ENCODE measurements at regions not wholly inside any gene's neighbourhood (a gene's known extent, or its start where the extent isn't known, plus 50 kb on each side); places are given as distances from the start of the nearest gene placed in this dataset.

- no peak for DNase-seq (ENCODE audit: low read depth)
Measured at GRCh38 chr2:241982706-241983570, 113.4 kb downstream of the RTP5 start.

GRCh38 chr2:241983571-241984270 lies 114.2 kb downstream of the RTP5 start:
- no peak for DNase-seq (ENCODE audit: low read depth)

GRCh38 chr2:241984271-241984655 lies 114.7 kb downstream of the RTP5 start:
- no peak for DNase-seq (ENCODE audit: low read depth)

GRCh38 chr2:241984658-241985057 lies 115.1 kb downstream of the RTP5 start:
- no peak for DNase-seq (ENCODE audit: low read depth)

GRCh38 chr2:241985161-241985985 lies 115.8 kb downstream of the RTP5 start:
- peak; percentile 18 for DNase-seq (ENCODE audit: low read depth)

- DNase-seq (ENCODE audit: low read depth): no peak
Measured at GRCh38 chr2:241985986-241986329, 116.4 kb downstream of the RTP5 start.

DNA sequence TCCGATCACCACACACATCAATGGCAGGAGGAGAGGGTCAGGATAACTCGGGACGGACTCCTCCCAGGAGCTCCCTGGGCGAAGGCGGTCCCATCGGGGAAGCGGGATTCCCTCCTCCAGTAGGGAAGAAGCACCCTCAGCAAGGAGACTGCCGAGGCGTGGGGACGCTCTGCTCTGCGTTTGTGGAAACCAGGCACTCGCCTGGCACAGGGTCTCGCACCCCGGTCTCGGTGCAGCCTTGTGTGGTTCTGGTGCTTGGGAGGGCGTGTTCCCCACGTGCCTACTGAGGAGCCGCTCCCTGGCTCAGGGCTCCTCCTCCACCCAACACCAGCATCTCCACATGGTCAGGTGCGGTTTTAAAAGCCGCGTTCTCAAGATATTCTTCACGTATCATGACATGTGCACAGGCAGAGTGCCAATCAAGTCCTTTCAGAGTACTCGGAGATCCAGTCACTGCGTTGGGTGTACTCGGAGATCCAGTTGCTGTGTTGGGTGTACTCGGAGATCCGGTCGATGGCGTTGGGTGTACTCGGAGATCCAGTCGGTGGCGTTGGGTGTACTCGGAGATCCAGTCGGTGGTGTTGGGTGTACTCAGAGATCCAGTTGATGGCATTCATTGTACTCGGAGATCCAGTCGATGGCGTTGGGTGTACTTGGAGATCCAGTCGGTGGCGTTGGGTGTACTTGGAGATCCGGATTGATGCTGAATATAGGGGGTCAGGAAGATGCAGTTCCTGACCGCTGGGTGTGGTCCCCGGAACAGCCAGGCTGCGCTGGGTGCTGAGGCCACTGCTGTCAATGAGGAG lies 117.5 kb downstream of the RTP5 start:
- DNase-seq (ENCODE audit: low read depth): no peak

- DNase-seq (ENCODE audit: low read depth): no peak
Measured at GRCh38 chr2:241987726-241988125, 118.2 kb downstream of the RTP5 start.

- DNase-seq (ENCODE audit: low read depth): no peak
Measured at GRCh38 chr2:241988146-241988545, 118.6 kb downstream of the RTP5 start.

DNA sequence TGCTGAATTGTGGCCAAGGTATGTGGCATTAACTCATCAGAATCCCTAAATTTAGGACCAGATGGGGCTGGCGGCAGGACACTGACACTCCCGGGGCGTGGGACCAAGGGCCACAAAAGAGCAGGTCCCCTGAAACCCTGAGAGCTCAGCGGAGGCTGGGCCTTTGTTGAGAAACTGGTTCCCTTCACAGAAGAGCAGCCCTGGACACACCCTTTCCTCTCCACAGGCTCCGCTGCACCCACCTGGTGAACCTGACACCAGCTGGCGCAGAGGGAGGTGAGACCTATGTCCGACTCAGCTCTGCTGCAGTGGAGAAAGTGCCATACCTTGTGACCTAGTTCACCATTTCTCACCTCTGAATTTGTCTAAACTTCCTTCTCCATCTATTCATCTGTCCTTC lies 119.5 kb downstream of the RTP5 start:
- no peak for DNase-seq (ENCODE audit: low read depth)

DNA sequence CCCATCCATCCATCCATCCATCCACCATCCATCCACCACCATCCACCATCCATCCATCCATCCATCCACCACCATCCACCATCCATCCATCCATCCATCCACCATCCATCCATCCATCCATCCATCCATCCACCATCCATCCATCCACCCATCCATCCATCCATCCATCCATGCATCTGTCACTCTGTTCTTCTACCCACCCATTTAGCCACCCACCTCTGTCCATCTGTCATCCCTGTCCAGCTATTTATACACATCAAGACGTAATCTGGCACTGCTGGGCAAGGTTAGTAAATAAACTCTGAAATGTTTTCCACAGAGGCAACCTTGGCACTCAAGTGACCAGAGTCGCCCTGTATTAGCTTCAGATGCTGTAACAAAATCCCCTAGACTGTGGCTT lies 120.9 kb downstream of the RTP5 start:
- no peak for DNase-seq (ENCODE audit: low read depth)

GRCh38 chr2:241991299-241991698 lies 121.8 kb downstream of the RTP5 start:
- no peak for DNase-seq (ENCODE audit: low read depth)

DNA sequence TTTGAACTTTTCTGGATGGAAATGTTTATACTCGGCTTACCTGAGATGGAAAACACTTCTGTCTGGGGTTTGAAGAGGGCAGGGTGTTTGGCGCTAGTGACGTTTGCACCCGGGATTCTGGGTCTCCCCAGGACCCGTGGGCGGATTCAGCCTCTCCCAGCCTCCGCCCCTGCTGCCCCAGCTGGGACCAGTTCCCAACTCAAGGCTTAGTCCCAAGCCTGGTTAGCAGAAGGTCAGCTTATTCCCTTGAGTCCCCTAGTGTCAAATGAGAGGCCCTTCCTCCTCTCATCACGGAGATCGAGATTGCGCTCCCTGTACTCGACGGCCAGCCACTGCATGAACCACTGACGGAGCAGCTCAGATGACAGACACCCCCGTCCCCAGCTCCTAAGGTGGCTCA lies 123.2 kb downstream of the RTP5 start:
- DNase-seq (ENCODE audit: low read depth): no peak

- no peak for DNase-seq (ENCODE audit: low read depth)
Measured at GRCh38 chr2:241993386-241994005, 124.0 kb downstream of the RTP5 start.

GRCh38 chr2:241994086-241994485 lies 124.6 kb downstream of the RTP5 start:
- DNase-seq (ENCODE audit: low read depth): no peak

DNA sequence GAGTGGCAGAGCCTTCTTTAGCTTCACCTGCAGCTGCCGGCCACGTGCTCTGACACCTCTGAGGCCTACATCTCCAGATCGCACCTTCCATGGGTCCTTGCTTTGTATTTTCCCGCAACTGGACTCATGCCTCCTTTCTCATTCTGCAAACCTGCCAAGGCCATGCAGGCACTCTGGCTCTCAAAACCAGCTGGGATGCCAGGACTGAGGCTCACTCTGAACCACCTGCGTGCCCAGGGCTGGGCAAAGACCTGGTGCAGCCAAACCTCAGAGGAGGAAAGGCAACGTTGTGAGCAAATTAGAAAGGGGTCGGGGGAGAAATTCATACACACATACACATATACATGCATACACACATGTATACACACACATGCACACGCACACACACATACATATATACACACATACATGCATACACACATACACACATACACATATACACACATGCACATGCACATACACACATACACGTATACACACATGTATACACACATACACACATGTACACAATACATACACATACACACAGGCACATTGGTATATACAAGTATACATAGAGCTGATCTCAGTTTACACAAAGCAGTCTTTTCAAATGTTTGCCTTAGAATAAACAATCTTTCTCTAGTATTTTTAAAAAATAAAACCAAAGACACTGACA lies 125.2 kb downstream of the RTP5 start:
- DNase-seq (ENCODE audit: low read depth): no peak

DNA sequence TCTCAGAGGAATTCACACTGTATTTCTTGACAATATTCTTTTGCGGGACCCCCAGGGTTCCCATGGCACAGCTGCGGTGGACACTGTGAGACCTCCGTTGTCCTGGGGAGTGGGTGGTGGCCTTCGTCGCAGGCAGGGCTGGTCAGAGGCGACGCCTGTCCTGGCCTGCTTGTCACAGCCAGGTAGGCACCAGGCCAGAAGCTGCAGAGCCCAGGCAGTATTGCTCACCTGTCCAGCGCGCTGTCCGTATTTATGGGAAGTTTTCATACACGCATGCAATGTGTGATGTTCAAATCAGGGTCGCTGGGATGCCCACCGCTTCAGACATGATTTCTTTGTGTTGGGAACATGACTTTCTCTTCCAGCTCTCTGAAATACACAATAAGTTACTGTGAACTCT lies 126.6 kb downstream of the RTP5 start:
- no peak for DNase-seq (ENCODE audit: low read depth)

DNA sequence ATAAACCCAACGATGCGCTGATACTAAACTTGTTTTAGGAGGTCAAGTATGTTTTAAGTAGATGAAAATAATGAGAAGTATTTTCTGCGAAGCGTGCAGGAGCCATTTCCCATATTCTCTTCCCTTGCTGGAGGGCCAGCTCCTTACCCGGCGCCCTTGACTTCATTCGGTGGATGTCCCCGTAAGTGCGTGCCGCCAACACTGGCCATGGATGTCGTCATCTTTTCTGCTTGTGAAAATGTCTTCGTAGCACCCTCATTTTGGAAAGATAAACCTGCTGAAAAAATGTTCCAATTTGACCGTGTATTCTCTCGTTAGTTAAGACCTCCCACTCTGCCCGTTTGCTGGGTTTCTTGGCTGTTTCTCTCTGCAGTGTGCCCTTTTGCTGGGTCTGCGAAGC lies 127.5 kb downstream of the RTP5 start:
- DNase-seq (ENCODE audit: low read depth): no peak

GRCh38 chr2:241999184-241999583 lies 129.7 kb downstream of the RTP5 start:
- DNase-seq (ENCODE audit: low read depth): no peak

DNA sequence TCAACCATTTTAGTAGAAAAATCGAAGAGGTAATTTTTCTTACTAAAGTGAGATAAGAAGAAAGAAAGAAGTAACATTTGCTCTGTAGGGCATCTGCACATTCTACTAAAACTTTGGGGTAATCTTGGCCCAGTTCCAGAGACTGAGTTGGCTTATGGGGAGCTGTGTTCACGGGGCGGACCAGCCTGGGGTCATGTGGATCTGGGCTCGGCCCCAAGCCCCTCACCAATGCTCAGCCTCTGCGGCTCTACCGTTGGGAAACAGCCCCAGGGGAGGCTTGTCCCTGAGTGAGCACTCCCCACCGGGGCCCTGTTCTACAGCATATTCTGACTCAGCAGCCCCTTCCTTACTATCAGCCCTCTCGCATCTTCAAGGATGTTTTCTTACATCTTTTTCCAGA lies 132.3 kb downstream of the RTP5 start:
- DNase-seq (ENCODE audit: low read depth): no peak

DNA sequence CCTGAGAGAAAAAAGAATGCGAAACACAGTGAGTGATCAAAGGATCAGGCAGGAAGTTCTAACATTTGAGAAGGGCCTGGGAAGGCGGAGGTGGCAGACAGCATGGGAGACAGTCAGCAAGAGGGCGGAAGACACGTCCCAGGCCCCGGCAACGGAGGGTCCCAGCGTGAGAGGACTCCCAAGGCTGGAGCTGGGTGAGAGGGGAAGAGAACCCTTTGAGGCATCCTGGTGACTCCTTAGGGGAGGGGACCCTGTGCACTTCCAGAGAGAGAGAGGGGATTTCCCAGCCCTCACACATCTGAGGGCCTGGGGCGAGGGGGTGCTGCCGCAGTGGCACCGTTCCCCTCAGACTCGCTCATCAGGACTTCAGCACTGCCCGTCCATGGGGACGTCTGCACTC lies 133.4 kb downstream of the RTP5 start:
- no peak for DNase-seq (ENCODE audit: low read depth)
